ENCODE measurements at regions not wholly inside any gene's neighbourhood (a gene's known extent, or its start where the extent isn't known, plus 50 kb on each side); places are given as distances from the start of the nearest gene placed in this dataset.

GRCh38 chr5:96128204-96128864 is 166.7 kb upstream of the ELL2 start:
- TF ChIP-seq CTCF (IDR thresholded peaks at IDR 0.05): no peak
- no peak overlapping the region for H3K4me3 ChIP-seq (ENCODE audit: low read depth, low read length)
- H2AFZ ChIP-seq: no peak overlapping the region
- H3K36me3 ChIP-seq (ENCODE audit: control insufficient read depth, insufficient read depth, low read length): no peaks in the 10 kb centered on the region
- no peaks in the 10 kb centered on the region for H3K27me3 ChIP-seq (ENCODE audit: control insufficient read depth, insufficient read depth, low read length)
- H3K4me1 ChIP-seq: no peaks in the 10 kb centered on the region
- no peak overlapping the region for H3K4me2 ChIP-seq (ENCODE audit: low read length)
- no peaks in the 10 kb centered on the region for H3K9me3 ChIP-seq (ENCODE audit: control insufficient read depth, low read length)
- no peaks in the 10 kb centered on the region for H3K79me2 ChIP-seq
- H3K9ac ChIP-seq: no peak overlapping the region
- H3K27ac ChIP-seq: no peak overlapping the region

- no peak for TF ChIP-seq CTCF (IDR thresholded peaks at IDR 0.05)
- H3K27me3 ChIP-seq (ENCODE audit: control insufficient read depth, insufficient read depth, low read length): no peaks in the 10 kb centered on the region
- H3K36me3 ChIP-seq (ENCODE audit: control insufficient read depth, insufficient read depth, low read length): no peaks in the 10 kb centered on the region
- H3K79me2 ChIP-seq: no peaks in the 10 kb centered on the region
- H3K27ac ChIP-seq: no peak overlapping the region
- no peaks in the 10 kb centered on the region for H3K9me3 ChIP-seq (ENCODE audit: control insufficient read depth, low read length)
- no peaks in the 10 kb centered on the region for H3K4me1 ChIP-seq
- no peak overlapping the region for H3K4me2 ChIP-seq (ENCODE audit: low read length)
- H3K9ac ChIP-seq: no peak overlapping the region
- no peak overlapping the region for H2AFZ ChIP-seq
- no peak overlapping the region for H3K4me3 ChIP-seq (ENCODE audit: low read depth, low read length)
Measured at GRCh38 chr5:96127538-96127937, 165.9 kb upstream of the ELL2 start.

- Histone ChIP-seq H3K4me2 (ENCODE audit: low read length) (no peak overlapping the region), H3K4me1 (no peaks in the 10 kb centered on the region), H3K27me3 (ENCODE audit: control insufficient read depth, insufficient read depth, low read length) (no peaks in the 10 kb centered on the region), H3K9me3 (ENCODE audit: control insufficient read depth, low read length) (no peaks in the 10 kb centered on the region), H3K4me3 (ENCODE audit: low read depth, low read length) (no peak overlapping the region), H3K9ac (no peak overlapping the region), H3K79me2 (no peaks in the 10 kb centered on the region), H3K36me3 (ENCODE audit: control insufficient read depth, insufficient read depth, low read length) (no peaks in the 10 kb centered on the region), H2AFZ (no peak overlapping the region), H3K27ac (no peak overlapping the region)
- no peak for TF ChIP-seq CTCF (IDR thresholded peaks at IDR 0.05)
Measured at GRCh38 chr5:96125231-96125891, 163.7 kb upstream of the ELL2 start.

GRCh38 chr5:96124589-96124988 is 162.9 kb upstream of the ELL2 start:
- no peaks in the 10 kb centered on the region for H3K79me2 ChIP-seq
- H3K4me1 ChIP-seq: no peaks in the 10 kb centered on the region
- no peak overlapping the region for H2AFZ ChIP-seq
- no peak overlapping the region for H3K27ac ChIP-seq
- no peak overlapping the region for H3K4me3 ChIP-seq (ENCODE audit: low read depth, low read length)
- H3K4me2 ChIP-seq (ENCODE audit: low read length): no peak overlapping the region
- H3K9ac ChIP-seq: no peak overlapping the region
- H3K36me3 ChIP-seq (ENCODE audit: control insufficient read depth, insufficient read depth, low read length): no peaks in the 10 kb centered on the region
- H3K9me3 ChIP-seq (ENCODE audit: control insufficient read depth, low read length): no peaks in the 10 kb centered on the region
- no peaks in the 10 kb centered on the region for H3K27me3 ChIP-seq (ENCODE audit: control insufficient read depth, insufficient read depth, low read length)
- no peak for TF ChIP-seq CTCF (IDR thresholded peaks at IDR 0.05)

- no peak overlapping the region for H3K4me3 ChIP-seq (ENCODE audit: low read depth, low read length)
- no peaks in the 10 kb centered on the region for H3K9me3 ChIP-seq (ENCODE audit: control insufficient read depth, low read length)
- H2AFZ ChIP-seq: no peak overlapping the region
- H3K4me2 ChIP-seq (ENCODE audit: low read length): no peak overlapping the region
- H3K27me3 ChIP-seq (ENCODE audit: control insufficient read depth, insufficient read depth, low read length): no peaks in the 10 kb centered on the region
- H3K79me2 ChIP-seq: no peaks in the 10 kb centered on the region
- TF ChIP-seq CTCF (IDR thresholded peaks at IDR 0.05): no peak
- no peak overlapping the region for H3K27ac ChIP-seq
- no peak overlapping the region for H3K9ac ChIP-seq
- H3K36me3 ChIP-seq (ENCODE audit: control insufficient read depth, insufficient read depth, low read length): no peaks in the 10 kb centered on the region
- H3K4me1 ChIP-seq: no peaks in the 10 kb centered on the region
Measured at GRCh38 chr5:96123418-96123817, 161.8 kb upstream of the ELL2 start.

All from parathyroid adenoma (tissue), 2 donors.